A549 (cell line): ENCODE measurements at regions not wholly inside any gene's neighbourhood (a gene's known extent, or its start where the extent isn't known, plus 50 kb on each side); places are given as distances from the start of the nearest gene placed in this dataset.

ENCODE experiments used
- ATAC-seq, 2 experiments: fragments of 200-7000 bp in 1 of 2; fragments of >200 bp in 1 of 2; cut with Nextera tagmentation in 1 of 2; cut with Tn5 transposase in 1 of 2; 3 replicates each; pipeline versions ENCODE4 v1.8.0 to v1.9.1; 2018 to 2020; ENCODE audit warnings: mild to moderate bottlenecking in 1 of 2, moderate library complexity in 1 of 2
- CTCF ChIA-PET: fragments of 300-600 bp; sonication (Branson Sonifier 250); formaldehyde crosslinking; extraction: SDS; loops from one replicate; lab custom pipeline; 2021; ENCODE audit warnings: antibody characterized with exemption, inconsistent platforms; lab: Yijun Ruan, JAX
- POLR2A ChIA-PET: fragments of 350-600 bp; formaldehyde crosslinking; extraction: SDS; loops from one replicate; lab custom pipeline; 2021; ENCODE audit warnings: antibody characterized with exemption, inconsistent platforms; lab: Yijun Ruan, JAX
- DNase-seq, 2 experiments: peaks; one replicate each; pipeline versions ENCODE4 v3.0.0 to v3.0.0-alpha.2; 2011 to 2016; ENCODE audit warnings: low read depth in 1 of 2, low spot score in 1 of 2
- FAIRE-seq: peaks from 2 replicates; lab custom pipeline; 2011; peaks lifted over from hg19 to GRCh38; lab: Jason Lieb, UNC
- H3K27ac ChIP-seq, 2 experiments: fragments of >200 bp; sonication (Bioruptor Twin); formaldehyde crosslinking; 3 replicates each; pipeline ENCODE4 v1.5.1; 2016 to 2017
- H3K4me1 ChIP-seq: fragments of >200 bp; sonication (Bioruptor Twin); formaldehyde crosslinking; 3 replicates; pipeline ENCODE4 v1.6.1; 2016
- H3K4me2 ChIP-seq: fragments of >200 bp; sonication (Bioruptor Twin); formaldehyde crosslinking; 3 replicates; pipeline ENCODE4 v1.6.1; 2016
- H3K4me3 ChIP-seq: fragments of >200 bp; sonication (Bioruptor Twin); formaldehyde crosslinking; 3 replicates; pipeline ENCODE4 v1.5.1; 2016
- H3K9me3 ChIP-seq: fragments of >200 bp; sonication (Bioruptor Twin); formaldehyde crosslinking; 3 replicates; pipeline ENCODE4 v1.6.1; 2016
- CEBPB ChIP-seq, 2 experiments: fragments of >200 bp in 1 of 2; sonication (Bioruptor Twin) in 1 of 2; formaldehyde crosslinking in 1 of 2; IDR thresholded peaks; 2 replicates each; pipeline ENCODE4 v1.6.1; 2012 to 2016
- CHD2 ChIP-seq: fragments of 150-350 bp; IDR thresholded peaks from 2 replicates; pipeline ENCODE4 v1.6.1; 2014; ENCODE audit warnings: low read length; ENCODE audit not compliant: partially characterized antibody
- EHMT2 ChIP-seq: fragments of 200-600 bp; sonication (generic); IDR thresholded peaks from 2 replicates; pipeline ENCODE4 v1.6.1; 2016; ENCODE audit warnings: antibody characterized with exemption, low read depth, mild to moderate bottlenecking, moderate library complexity
- FOSL2 ChIP-seq, 2 experiments: fragments of 450-650 bp in 1 of 2; fragments of >200 bp in 1 of 2; sonication (Bioruptor Twin) in 1 of 2; formaldehyde crosslinking; IDR thresholded peaks; 2 replicates each; pipeline versions ENCODE4 v1.5.0 to v1.6.1; 2016 to 2020; ENCODE audit warnings: mild to moderate bottlenecking in 1 of 2, moderate library complexity in 1 of 2
- GATA3 ChIP-seq: IDR thresholded peaks from 2 replicates; pipeline ENCODE4 v1.6.1; 2012; ENCODE audit warnings: borderline replicate concordance
- HOXB5 ChIP-seq: fragments of 250-450 bp; sonication (Bioruptor Pico); IDR thresholded peaks from 2 replicates; pipeline ENCODE4 v1.5.0; 2020; ENCODE audit warnings: mild to moderate bottlenecking, moderate library complexity
- KDM1A ChIP-seq: fragments of 200-600 bp; sonication (generic); IDR thresholded peaks from 2 replicates; pipeline ENCODE4 v1.6.1; 2016; ENCODE audit warnings: low read depth, mild to moderate bottlenecking
- KDM5A ChIP-seq: fragments of 200-600 bp; sonication (generic); IDR thresholded peaks from 2 replicates; pipeline ENCODE4 v1.6.1; 2016; ENCODE audit warnings: antibody characterized with exemption, mild to moderate bottlenecking
- MAZ ChIP-seq: fragments of 150-350 bp; IDR thresholded peaks from 2 replicates; pipeline ENCODE4 v1.6.1; 2014; ENCODE audit warnings: antibody characterized with exemption, low read depth, low read length, borderline replicate concordance
- PBX3 ChIP-seq: IDR thresholded peaks from 2 replicates; pipeline ENCODE4 v1.6.1; 2012
- POLR2A ChIP-seq: IDR thresholded peaks from 2 replicates; pipeline ENCODE4 v1.6.1; 2012; ENCODE audit warnings: mild to moderate bottlenecking, low read length
- REST ChIP-seq: fragments of 200-600 bp; sonication (generic); IDR thresholded peaks from 2 replicates; pipeline ENCODE4 v1.6.1; 2016; ENCODE audit warnings: antibody characterized with exemption, mild to moderate bottlenecking, moderate library complexity
- SREBF2 ChIP-seq: fragments of 450-650 bp; IDR thresholded peaks from 2 replicates; pipeline ENCODE4 v1.6.1; 2014; ENCODE audit warnings: mild to moderate bottlenecking, moderate library complexity
- TFCP2L1 ChIP-seq: fragments of 250-450 bp; sonication (Bioruptor Pico); IDR thresholded peaks from 2 replicates; pipeline ENCODE4 v1.5.0; 2021; ENCODE audit warnings: mild to moderate bottlenecking
- TP53 ChIP-seq: fragments of 250-450 bp; sonication (Bioruptor Pico); IDR thresholded peaks from 2 replicates; pipeline ENCODE4 v1.5.0; 2021; ENCODE audit warnings: mild to moderate bottlenecking, moderate library complexity
- WGBS: methylation state at CpG from one replicate; pipeline ENCODE4 v1.1.6; 2017; ENCODE audit errors: missing lambda C conversion rate; 5-methylcytosine and 5-hydroxymethylcytosine counted together

DNA sequence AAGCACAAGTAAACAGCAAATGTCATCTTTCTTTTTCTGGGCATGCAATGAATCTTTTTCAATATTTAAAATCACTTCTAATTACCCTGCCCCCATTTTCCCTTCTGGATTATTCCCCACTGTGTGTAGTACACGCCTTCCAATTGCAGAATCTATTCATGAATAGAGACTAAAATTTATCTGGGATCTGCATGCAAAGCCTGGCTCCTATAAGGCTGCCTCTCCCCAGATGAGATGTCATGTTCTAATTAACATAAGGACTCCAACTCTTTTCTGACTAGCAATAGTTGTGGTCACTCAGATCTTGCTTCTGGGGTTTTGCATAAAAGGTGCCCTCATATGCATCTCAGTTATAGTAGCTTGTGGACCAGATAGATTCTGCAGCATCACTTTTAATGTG lies 473.5 kb downstream of the BTG1 start:
- 3% methylated on average over 1 of the region's 1 CpG for WGBS
- Histone ChIP-seq H3K9me3 (no peaks in the 10 kb centered on the region), H3K4me1 (no peaks in the 10 kb centered on the region), H3K4me2 (no peak overlapping the region), H3K4me3 (no peak overlapping the region), H3K27ac (no peak overlapping the region)
- FAIRE-seq (no peak), ATAC-seq (no peak), DNase-seq (no peak)
- POLR2A ChIA-PET: no interaction called here
- CTCF ChIA-PET: interaction anchor here (1.1 kb wide), 1 partner anchor 27 kb away, joined by 3 read pairs; no protein-coding TSS in a partner anchor
- no peak for TF ChIP-seq SREBF2
- TF ChIP-seq PBX3: no peak
- TF ChIP-seq REST: no peak

DNA sequence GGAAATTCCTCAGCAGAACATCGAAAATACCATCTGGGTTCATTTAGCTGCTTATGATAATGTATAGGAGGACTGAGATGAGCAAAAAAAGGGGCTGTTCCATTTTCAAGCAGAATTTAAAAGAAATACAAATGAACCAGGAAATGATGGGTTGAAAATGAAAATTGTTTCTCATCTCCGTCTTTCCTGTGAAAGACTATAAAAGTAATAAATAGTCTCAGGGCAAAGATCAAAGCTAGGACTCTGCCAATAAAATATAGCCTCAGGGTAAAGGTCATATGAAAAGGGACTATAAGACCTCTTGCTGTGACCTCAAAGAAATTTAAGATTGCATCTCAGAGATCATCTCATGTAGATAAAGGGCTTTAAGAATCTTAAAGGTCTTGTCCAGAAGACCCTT lies 478.0 kb downstream of the BTG1 start:
- Histone ChIP-seq H3K27ac (no peak overlapping the region), H3K9me3 (no peaks in the 10 kb centered on the region), H3K4me1 (no peaks in the 10 kb centered on the region), H3K4me2 (no peak overlapping the region), H3K4me3 (no peak overlapping the region)
- WGBS: 39% methylated on average over 2 of the region's 2 CpGs
- ChIA-PET CTCF (interaction anchor here (1.0 kb wide), 1 partner anchor 10 kb away, joined by 3 read pairs; no protein-coding TSS in a partner anchor), POLR2A (no interaction called here)
- no peak for DNase-seq
- no peak for TF ChIP-seq KDM5A
- TF ChIP-seq TP53 (CRISPR knock-in tag): no peak
- TF ChIP-seq REST: no peak
- TF ChIP-seq CHD2: no peak
- TF ChIP-seq EHMT2: no peak
- no peak for TF ChIP-seq MAZ
- TF ChIP-seq SREBF2: no peak
- TF ChIP-seq POLR2A: no peak
- no peak for TF ChIP-seq HOXB5
- TF ChIP-seq FOSL2 (IDR thresholded peaks at IDR 0.05): no peak
- TF ChIP-seq FOSL2 (CRISPR knock-in tag; IDR thresholded peaks at IDR 0.05): no peak
- TF ChIP-seq GATA3: no peak
- no peak for TF ChIP-seq TFCP2L1 (CRISPR knock-in tag)
- TF ChIP-seq CEBPB (IDR thresholded peaks at IDR 0.05): no peak
- TF ChIP-seq, all 56 proteins: peak for 0
- FAIRE-seq: no peak
- ATAC-seq: no peak

- no peak for ATAC-seq
- Histone ChIP-seq H3K9me3 (no peaks in the 10 kb centered on the region), H3K4me1 (no peaks in the 10 kb centered on the region), H3K4me2 (peak overlapping the region; percentile 22; the same call in 2 of the 3 replicates), H3K4me3 (no peak overlapping the region), H3K27ac (no peak overlapping the region)
- ChIA-PET CTCF (no interaction called here), POLR2A (no interaction called here)
- 19% methylated on average over 4 of the region's 4 CpGs for WGBS
- TF ChIP-seq KDM1A: no peak
- no peak for DNase-seq
- no peak for FAIRE-seq
Observed at GRCh38 chr12:91663744-91664143, 481.1 kb upstream of the DCN start.
